CD8-positive, alpha-beta memory T cell (primary cell): ENCODE measurements at regions not wholly inside any gene's neighbourhood (a gene's known extent, or its start where the extent isn't known, plus 50 kb on each side); places are given as distances from the start of the nearest gene placed in this dataset.

Source experiments
- CTCF ChIA-PET: fragments of 350-600 bp; sonication (Branson Sonifier 250); formaldehyde crosslinking; loops from one replicate; lab custom pipeline; 2021; ENCODE audit warnings: antibody characterized with exemption; lab: Charles Lee
- POLR2A ChIA-PET: fragments of 350-600 bp; sonication (Branson Sonifier 250); formaldehyde crosslinking; loops from one replicate; lab custom pipeline; 2021; ENCODE audit warnings: antibody characterized with exemption; lab: Charles Lee
- DNase-seq, 5 donors: peaks; one replicate each; pipeline versions ENCODE4 v3.0.0 to v3.0.0-alpha.2; 2020 to 2022; ENCODE audit warnings: mixed read lengths in 1 of 5
- H3K27ac ChIP-seq: one replicate; pipeline ENCODE4 v1.7.0; 2013; ENCODE audit warnings: low read depth, mild to moderate bottlenecking, low read length, moderate library complexity
- H3K27me3 ChIP-seq: 2 replicates; pipeline ENCODE4 v1.7.0; 2013; ENCODE audit warnings: low read length, mild to moderate bottlenecking; ENCODE audit not compliant: insufficient read depth, poor library complexity, severe bottlenecking
- H3K36me3 ChIP-seq: 2 replicates; pipeline ENCODE4 v1.7.0; 2013; ENCODE audit warnings: mild to moderate bottlenecking, low read length, moderate library complexity; ENCODE audit not compliant: insufficient read depth
- H3K4me1 ChIP-seq: 2 replicates; pipeline ENCODE4 v1.7.0; 2013; ENCODE audit warnings: mild to moderate bottlenecking, low read length, moderate library complexity; ENCODE audit not compliant: insufficient read depth
- H3K4me3 ChIP-seq: 2 replicates; pipeline ENCODE4 v1.7.0; 2013; ENCODE audit warnings: mild to moderate bottlenecking, low read length
- H3K9me3 ChIP-seq: 2 replicates; pipeline ENCODE4 v1.7.0; 2013; ENCODE audit warnings: mild to moderate bottlenecking, low read length
- H3K27ac Mint-ChIP-seq, 8 donors: one replicate each; pipeline ENCODE4 v1.8.0; 2020 to 2021; ENCODE audit warnings: mixed read lengths in 8 of 8, mild to moderate bottlenecking in 6 of 8, inconsistent platforms in 3 of 8, moderate library complexity in 3 of 8
- H3K27me3 Mint-ChIP-seq, 2 donors: one replicate each; pipeline ENCODE4 v1.8.0; 2020 to 2021; ENCODE audit warnings: mixed read lengths in 2 of 2, mild to moderate bottlenecking in 1 of 2, moderate library complexity in 1 of 2
- H3K36me3 Mint-ChIP-seq, 3 donors: one replicate each; pipeline ENCODE4 v1.8.0; 2020 to 2021; ENCODE audit warnings: mixed read lengths in 3 of 3, inconsistent platforms in 1 of 3, mild to moderate bottlenecking in 1 of 3
- H3K4me1 Mint-ChIP-seq, 3 donors: one replicate each; pipeline ENCODE4 v1.8.0; 2020 to 2021; ENCODE audit warnings: mixed read lengths in 3 of 3, inconsistent platforms in 1 of 3, mild to moderate bottlenecking in 1 of 3
- H3K4me3 Mint-ChIP-seq, 7 donors: one replicate each; pipeline ENCODE4 v1.8.0; 2020 to 2021; ENCODE audit warnings: mixed read lengths in 7 of 7, mild to moderate bottlenecking in 6 of 7, moderate library complexity in 4 of 7, inconsistent platforms in 2 of 7
- H3K9me3 Mint-ChIP-seq, 5 donors: one replicate each; pipeline ENCODE4 v1.8.0; 2020 to 2022; ENCODE audit warnings: mixed read lengths in 5 of 5, mild to moderate bottlenecking in 3 of 5, moderate library complexity in 2 of 5, inconsistent platforms in 1 of 5

- Mint-ChIP-seq H3K27me3 (no peaks in the 10 kb centered on the region), H3K9me3 (no peaks in the 10 kb centered on the region), H3K27ac (no peak overlapping the region), H3K36me3 (no peaks in the 10 kb centered on the region), H3K4me1 (no peaks in the 10 kb centered on the region), H3K4me3 (no peak overlapping the region)
- no peak overlapping the region for H3K27ac ChIP-seq
- CTCF ChIA-PET: no interaction called here
- POLR2A ChIA-PET: no interaction called here
- H3K36me3 ChIP-seq: no peaks in the 10 kb centered on the region
- H3K27me3 ChIP-seq: no peaks in the 10 kb centered on the region
- H3K4me3 ChIP-seq: no peak overlapping the region
- H3K4me1 ChIP-seq: no peaks in the 10 kb centered on the region
- no peak for DNase-seq
- H3K9me3 ChIP-seq: no peaks in the 10 kb centered on the region
Observed at GRCh38 chr2:145601361-145601925, 1081.5 kb upstream of the ZEB2 start.

- ChIA-PET POLR2A (no interaction called here), CTCF (no interaction called here)
- DNase-seq: no peak
- H3K36me3 Mint-ChIP-seq: no peaks in the 10 kb centered on the region
- no peaks in the 10 kb centered on the region for H3K9me3 Mint-ChIP-seq
- H3K4me1 ChIP-seq: no peaks in the 10 kb centered on the region
- no peaks in the 10 kb centered on the region for H3K36me3 ChIP-seq
- H3K27me3 Mint-ChIP-seq: no peaks in the 10 kb centered on the region
- no peaks in the 10 kb centered on the region for H3K9me3 ChIP-seq
- no peak overlapping the region for H3K27ac ChIP-seq
- H3K4me3 ChIP-seq: no peak overlapping the region
- no peaks in the 10 kb centered on the region for H3K4me1 Mint-ChIP-seq
- no peak overlapping the region for H3K27ac Mint-ChIP-seq
- H3K4me3 Mint-ChIP-seq: no peak overlapping the region
- H3K27me3 ChIP-seq: no peaks in the 10 kb centered on the region
Observed at GRCh38 chr2:145600811-145601210, 1080.9 kb upstream of the ZEB2 start.

- H3K4me1 ChIP-seq: no peaks in the 10 kb centered on the region
- no peaks in the 10 kb centered on the region for H3K36me3 ChIP-seq
- no peaks in the 10 kb centered on the region for H3K9me3 ChIP-seq
- no peak for DNase-seq
- H3K4me1 Mint-ChIP-seq: no peaks in the 10 kb centered on the region
- H3K27ac Mint-ChIP-seq: no peak overlapping the region
- ChIA-PET CTCF (interaction anchor here (0.9 kb wide), 1 partner anchor 17 kb away, joined by 3 read pairs; no protein-coding TSS in a partner anchor), POLR2A (no interaction called here)
- no peak overlapping the region for H3K27ac ChIP-seq
- H3K27me3 Mint-ChIP-seq: no peaks in the 10 kb centered on the region
- H3K4me3 Mint-ChIP-seq: no peak overlapping the region
- no peaks in the 10 kb centered on the region for H3K27me3 ChIP-seq
- H3K4me3 ChIP-seq: no peak overlapping the region
- H3K9me3 Mint-ChIP-seq: no peaks in the 10 kb centered on the region
- no peaks in the 10 kb centered on the region for H3K36me3 Mint-ChIP-seq
Observed at GRCh38 chr2:145599756-145600155, 1079.8 kb upstream of the ZEB2 start.

GRCh38 chr2:145598434-145598833, 1078.5 kb upstream of the ZEB2 start:
- Histone ChIP-seq H3K27me3 (no peaks in the 10 kb centered on the region), H3K9me3 (no peaks in the 10 kb centered on the region), H3K27ac (no peak overlapping the region), H3K36me3 (no peaks in the 10 kb centered on the region), H3K4me3 (no peak overlapping the region), H3K4me1 (no peaks in the 10 kb centered on the region)
- ChIA-PET POLR2A (no interaction called here), CTCF (no interaction called here)
- Mint-ChIP-seq H3K9me3 (no peaks in the 10 kb centered on the region), H3K4me3 (no peak overlapping the region), H3K4me1 (no peaks in the 10 kb centered on the region), H3K27ac (no peak overlapping the region), H3K27me3 (no peaks in the 10 kb centered on the region), H3K36me3 (no peaks in the 10 kb centered on the region)
- no peak for DNase-seq

- no peak overlapping the region for H3K4me3 ChIP-seq
- Mint-ChIP-seq H3K9me3 (no peaks in the 10 kb centered on the region), H3K4me1 (no peaks in the 10 kb centered on the region), H3K4me3 (no peak overlapping the region), H3K36me3 (no peaks in the 10 kb centered on the region), H3K27me3 (no peaks in the 10 kb centered on the region), H3K27ac (no peak overlapping the region)
- DNase-seq: no peak
- no peaks in the 10 kb centered on the region for H3K27me3 ChIP-seq
- POLR2A ChIA-PET: no interaction called here
- no peak overlapping the region for H3K27ac ChIP-seq
- H3K9me3 ChIP-seq: no peaks in the 10 kb centered on the region
- no peaks in the 10 kb centered on the region for H3K36me3 ChIP-seq
- H3K4me1 ChIP-seq: no peaks in the 10 kb centered on the region
- CTCF ChIA-PET: no interaction called here
Observed at GRCh38 chr2:145597809-145598208, 1077.9 kb upstream of the ZEB2 start.

GRCh38 chr2:145597006-145597405, 1077.1 kb upstream of the ZEB2 start:
- H3K27me3 Mint-ChIP-seq: no peaks in the 10 kb centered on the region
- no peaks in the 10 kb centered on the region for H3K4me1 Mint-ChIP-seq
- no peaks in the 10 kb centered on the region for H3K9me3 Mint-ChIP-seq
- POLR2A ChIA-PET: no interaction called here
- no peak overlapping the region for H3K4me3 Mint-ChIP-seq
- H3K4me1 ChIP-seq: no peaks in the 10 kb centered on the region
- no peak overlapping the region for H3K27ac Mint-ChIP-seq
- H3K9me3 ChIP-seq: no peaks in the 10 kb centered on the region
- no peaks in the 10 kb centered on the region for H3K27me3 ChIP-seq
- no peak overlapping the region for H3K27ac ChIP-seq
- no peaks in the 10 kb centered on the region for H3K36me3 ChIP-seq
- no peak overlapping the region for H3K4me3 ChIP-seq
- no peak for DNase-seq
- H3K36me3 Mint-ChIP-seq: no peaks in the 10 kb centered on the region
- CTCF ChIA-PET: no interaction called here

GRCh38 chr2:145596416-145596815, 1076.5 kb upstream of the ZEB2 start:
- ChIA-PET POLR2A (no interaction called here), CTCF (no interaction called here)
- Histone ChIP-seq H3K27ac (no peak overlapping the region), H3K4me1 (no peaks in the 10 kb centered on the region), H3K27me3 (no peaks in the 10 kb centered on the region), H3K36me3 (no peaks in the 10 kb centered on the region), H3K9me3 (no peaks in the 10 kb centered on the region), H3K4me3 (no peak overlapping the region)
- Mint-ChIP-seq H3K27me3 (no peaks in the 10 kb centered on the region), H3K9me3 (no peaks in the 10 kb centered on the region), H3K4me3 (no peak overlapping the region), H3K27ac (no peak overlapping the region), H3K36me3 (no peaks in the 10 kb centered on the region), H3K4me1 (no peaks in the 10 kb centered on the region)
- no peak for DNase-seq

GRCh38 chr2:145595296-145595695, 1075.4 kb upstream of the ZEB2 start:
- no peak overlapping the region for H3K4me3 Mint-ChIP-seq
- no peaks in the 10 kb centered on the region for H3K9me3 ChIP-seq

More at GRCh38 chr2:145595296-145595695, 1075.4 kb upstream of the ZEB2 start:
- no peak for DNase-seq
- Mint-ChIP-seq H3K9me3 (no peaks in the 10 kb centered on the region), H3K4me1 (no peaks in the 10 kb centered on the region), H3K36me3 (no peaks in the 10 kb centered on the region), H3K27ac (no peak overlapping the region), H3K27me3 (no peaks in the 10 kb centered on the region)
- no peaks in the 10 kb centered on the region for H3K27me3 ChIP-seq
- POLR2A ChIA-PET: no interaction called here
- no peaks in the 10 kb centered on the region for H3K36me3 ChIP-seq
- no peaks in the 10 kb centered on the region for H3K4me1 ChIP-seq
- no peak overlapping the region for H3K4me3 ChIP-seq
- H3K27ac ChIP-seq: no peak overlapping the region
- CTCF ChIA-PET: no interaction called here
